ENCODE measurements at regions not wholly inside any gene's neighbourhood (a gene's known extent, or its start where the extent isn't known, plus 50 kb on each side); places are given as distances from the start of the nearest gene placed in this dataset.

DNA sequence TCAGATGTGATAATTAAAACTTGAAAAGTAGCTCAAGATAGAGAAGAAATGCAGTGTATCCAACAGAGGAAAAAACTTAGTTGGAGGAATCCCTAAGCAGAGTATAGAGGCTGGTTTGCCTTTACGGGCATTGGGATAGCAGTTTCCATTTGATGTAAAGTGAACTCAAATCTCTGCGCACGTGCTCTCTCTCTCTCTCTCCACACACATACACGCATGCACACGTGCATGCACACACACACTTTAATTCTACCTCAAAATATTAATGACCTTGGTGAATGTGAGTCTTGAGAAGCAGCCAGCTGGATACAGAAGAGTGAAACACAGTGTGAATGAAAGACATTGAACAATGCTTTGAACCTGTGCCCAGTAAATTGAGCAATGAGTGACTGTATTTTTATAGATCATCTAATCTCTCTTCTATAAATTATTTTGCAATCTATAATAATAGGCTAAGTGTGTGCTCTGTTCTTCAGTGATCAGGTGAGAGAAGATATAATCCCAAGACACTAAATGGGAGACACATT is 247.7 kb upstream of the FAM83B start:
- no peak for TF ChIP-seq CTCF (IDR thresholded peaks at IDR 0.05)
- TF ChIP-seq POLR2A (IDR thresholded peaks at IDR 0.05), result no peak
- no peak for TF ChIP-seq EP300 (IDR thresholded peaks at IDR 0.05)

Data from tibial nerve (tissue), 4 donors.